OCI-LY7 (cell line): ENCODE measurements at regions not wholly inside any gene's neighbourhood (a gene's known extent, or its start where the extent isn't known, plus 50 kb on each side); places are given as distances from the start of the nearest gene placed in this dataset.

Experiments
- CTCF ChIP-seq: fragments of 200-600 bp; sonication (generic); conservative IDR thresholded peaks from 2 replicates; pipeline ENCODE4 v1.5.1; 2014; ENCODE audit warnings: mild to moderate bottlenecking, antibody characterized with exemption, low read length, moderate library complexity, mixed read lengths
- EZH2phosphoT487 ChIP-seq: fragments of 200-600 bp; sonication (generic); IDR thresholded peaks from 2 replicates; pipeline ENCODE4 v1.6.1; 2018; ENCODE audit warnings: low read depth, borderline replicate concordance, mild to moderate bottlenecking, mixed run types, antibody characterized with exemption, low read length, moderate library complexity, mixed read lengths

GRCh38 chr18:25710981-25711380, 359.0 kb upstream of the ZNF521 start:
- TF ChIP-seq CTCF: no peak
- TF ChIP-seq EZH2phosphoT487: no peak
